ENCODE measurements at regions not wholly inside any gene's neighbourhood (a gene's known extent, or its start where the extent isn't known, plus 50 kb on each side); places are given as distances from the start of the nearest gene placed in this dataset.

DNA sequence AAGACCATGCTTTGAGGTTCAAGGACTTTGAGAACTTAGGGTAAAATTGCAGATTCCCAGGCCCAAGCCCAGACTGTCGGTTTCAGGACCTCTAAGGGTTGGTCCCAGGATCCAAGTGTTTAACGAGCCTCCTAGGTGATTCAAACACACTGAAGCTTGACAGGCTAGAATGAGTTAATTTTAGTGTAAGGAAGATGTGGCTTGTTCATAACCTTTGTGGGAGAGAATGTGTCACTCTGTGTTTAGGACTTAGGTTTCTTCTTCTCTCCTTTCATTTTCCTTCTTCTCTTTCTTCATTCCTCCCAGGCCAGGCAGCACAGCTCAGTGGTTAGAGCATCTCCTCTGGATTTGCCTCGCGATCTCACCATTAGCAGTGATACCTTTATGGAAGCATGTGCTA lies 104.8 kb upstream of the KCNG1 start:
- no peak for ATAC-seq (ENCODE audit: poor library complexity)
- POLR2A ChIA-PET: no interaction called here
- peaks cover 6% of the 10 kb centered on the region for H3K4me1 ChIP-seq (ENCODE audit: insufficient read depth, low read length)

DNA sequence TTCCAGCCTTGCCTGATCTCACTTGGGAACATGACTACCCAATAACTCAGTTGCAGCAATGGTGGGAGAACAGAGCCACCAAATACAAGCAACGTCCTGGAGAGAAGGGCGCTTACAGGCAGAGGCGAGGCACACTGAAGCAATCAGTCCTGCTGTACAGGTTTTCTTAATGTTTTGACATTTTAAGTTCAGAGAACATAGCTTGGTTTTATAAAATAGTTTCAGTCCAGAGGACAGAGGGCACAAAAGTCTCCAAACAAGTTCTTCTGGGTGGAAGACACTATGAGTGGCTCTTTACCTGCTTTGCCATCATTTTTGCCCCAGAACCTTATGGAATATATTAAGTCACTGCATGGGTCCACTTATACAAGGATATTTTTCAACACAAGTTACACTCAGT lies 103.4 kb upstream of the KCNG1 start:
- Mint-ChIP-seq H3K36me3 (ENCODE audit: low read depth) (no peaks in the 10 kb centered on the region), H3K9me3 (no peaks in the 10 kb centered on the region), H3K27ac (no peak overlapping the region), H3K4me1 (ENCODE audit: low read depth) (no peaks in the 10 kb centered on the region), H3K27me3 (peaks cover 41% of the 10 kb centered on the region), H3K4me3 (no peak overlapping the region)
- Histone ChIP-seq H3K9me3 (ENCODE audit: control insufficient read depth in 1 of 2, insufficient read depth in 1 of 2, low read length in 2 of 2) (no peaks in the 10 kb centered on the region), H3K27me3 (ENCODE audit: control insufficient read depth in 1 of 2, insufficient read depth in 2 of 2, low read length in 2 of 2) (peaks cover 2 to 8% of the 10 kb centered on the region in 2 experiments), H3K4me1 (ENCODE audit: insufficient read depth, low read length) (peaks cover 6% of the 10 kb centered on the region), H3K4me3 (ENCODE audit: low read length) (no peak overlapping the region), H3K27ac (ENCODE audit: low read depth in 1 of 2, low read length in 2 of 2) (no peak overlapping the region), H3K36me3 (ENCODE audit: insufficient read depth, low read length) (no peaks in the 10 kb centered on the region)
- TF ChIP-seq, protein P1, sequence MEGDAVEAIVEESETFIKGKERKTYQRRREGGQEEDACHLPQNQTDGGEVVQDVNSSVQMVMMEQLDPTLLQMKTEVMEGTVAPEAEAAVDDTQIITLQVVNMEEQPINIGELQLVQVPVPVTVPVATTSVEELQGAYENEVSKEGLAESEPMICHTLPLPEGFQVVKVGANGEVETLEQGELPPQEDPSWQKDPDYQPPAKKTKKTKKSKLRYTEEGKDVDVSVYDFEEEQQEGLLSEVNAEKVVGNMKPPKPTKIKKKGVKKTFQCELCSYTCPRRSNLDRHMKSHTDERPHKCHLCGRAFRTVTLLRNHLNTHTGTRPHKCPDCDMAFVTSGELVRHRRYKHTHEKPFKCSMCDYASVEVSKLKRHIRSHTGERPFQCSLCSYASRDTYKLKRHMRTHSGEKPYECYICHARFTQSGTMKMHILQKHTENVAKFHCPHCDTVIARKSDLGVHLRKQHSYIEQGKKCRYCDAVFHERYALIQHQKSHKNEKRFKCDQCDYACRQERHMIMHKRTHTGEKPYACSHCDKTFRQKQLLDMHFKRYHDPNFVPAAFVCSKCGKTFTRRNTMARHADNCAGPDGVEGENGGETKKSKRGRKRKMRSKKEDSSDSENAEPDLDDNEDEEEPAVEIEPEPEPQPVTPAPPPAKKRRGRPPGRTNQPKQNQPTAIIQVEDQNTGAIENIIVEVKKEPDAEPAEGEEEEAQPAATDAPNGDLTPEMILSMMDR (IDR thresholded peaks at IDR 0.05): no peak
- ChIA-PET CTCF (no interaction called here), POLR2A (no interaction called here)
- DNase-seq (no peak), ATAC-seq (ENCODE audit: poor library complexity) (no peak)
- intact Hi-C loops (cut with DNase I, micrococcal nuclease): no loop called here

More for the DNA sequence above, 104.8 kb upstream of the KCNG1 start:
- Mint-ChIP-seq H3K4me1 (ENCODE audit: low read depth) (no peaks in the 10 kb centered on the region), H3K27me3 (peaks cover 28% of the 10 kb centered on the region), H3K27ac (no peak overlapping the region), H3K4me3 (no peak overlapping the region), H3K9me3 (no peaks in the 10 kb centered on the region), H3K36me3 (ENCODE audit: low read depth) (no peaks in the 10 kb centered on the region)
- no peaks in the 10 kb centered on the region for H3K36me3 ChIP-seq (ENCODE audit: insufficient read depth, low read length)
- TF ChIP-seq, protein P1 (IDR thresholded peaks at IDR 0.05): no peak
- no peaks in the 10 kb centered on the region for H3K9me3 ChIP-seq (ENCODE audit: control insufficient read depth in 1 of 2, insufficient read depth in 1 of 2, low read length in 2 of 2)
- H3K4me3 ChIP-seq (ENCODE audit: low read length): no peak overlapping the region
- CTCF ChIA-PET: no interaction called here
- H3K27me3 ChIP-seq (ENCODE audit: control insufficient read depth in 1 of 2, insufficient read depth in 2 of 2, low read length in 2 of 2): peaks cover under 1 to 5% of the 10 kb centered on the region in 2 experiments
- intact Hi-C loops (cut with DNase I, micrococcal nuclease): no loop called here
- DNase-seq: no peak
- H3K27ac ChIP-seq (ENCODE audit: low read depth in 1 of 2, low read length in 2 of 2): no peak overlapping the region

DNA sequence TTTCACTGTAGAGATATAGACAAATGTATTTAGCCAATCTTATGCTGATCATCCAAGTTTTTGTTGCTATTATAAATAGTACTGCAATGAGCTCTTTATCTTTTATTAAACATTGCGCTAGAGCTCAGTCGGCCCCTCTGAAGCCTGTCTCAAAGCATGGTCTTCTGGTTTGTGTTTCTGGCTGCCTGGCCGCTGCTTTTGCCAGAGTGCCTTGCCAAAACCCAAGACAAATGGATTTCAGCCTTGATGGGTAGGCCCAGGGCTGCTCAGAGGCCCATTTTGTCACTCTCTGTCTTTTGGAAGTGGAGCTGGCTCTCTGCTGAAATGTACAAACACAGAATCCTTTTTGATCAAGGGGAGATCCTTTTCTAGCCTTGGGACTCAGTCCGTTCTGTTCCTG lies 102.9 kb upstream of the KCNG1 start:
- DNase-seq (no peak), ATAC-seq (ENCODE audit: poor library complexity) (no peak)
- Histone ChIP-seq H3K4me1 (ENCODE audit: insufficient read depth, low read length) (peaks cover 6% of the 10 kb centered on the region), H3K27me3 (ENCODE audit: control insufficient read depth in 1 of 2, insufficient read depth in 2 of 2, low read length in 2 of 2) (peaks cover 3 to 8% of the 10 kb centered on the region in 2 experiments), H3K9me3 (ENCODE audit: control insufficient read depth in 1 of 2, insufficient read depth in 1 of 2, low read length in 2 of 2) (no peaks in the 10 kb centered on the region), H3K36me3 (ENCODE audit: insufficient read depth, low read length) (no peaks in the 10 kb centered on the region), H3K4me3 (ENCODE audit: low read length) (no peak overlapping the region), H3K27ac (ENCODE audit: low read depth in 1 of 2, low read length in 2 of 2) (no peak overlapping the region)
- H3K9me3 Mint-ChIP-seq: no peaks in the 10 kb centered on the region
- POLR2A ChIA-PET: no interaction called here
- CTCF ChIA-PET: no interaction called here
- no peak overlapping the region for H3K27ac Mint-ChIP-seq
- TF ChIP-seq, protein P1 (IDR thresholded peaks at IDR 0.05): no peak
- no peaks in the 10 kb centered on the region for H3K4me1 Mint-ChIP-seq (ENCODE audit: low read depth)
- intact Hi-C loops (cut with DNase I, micrococcal nuclease): no loop called here
- peaks cover 41% of the 10 kb centered on the region for H3K27me3 Mint-ChIP-seq
- H3K4me3 Mint-ChIP-seq: no peak overlapping the region
- no peaks in the 10 kb centered on the region for H3K36me3 Mint-ChIP-seq (ENCODE audit: low read depth)
